ENCODE measurements at regions not wholly inside any gene's neighbourhood (a gene's known extent, or its start where the extent isn't known, plus 50 kb on each side); places are given as distances from the start of the nearest gene placed in this dataset.
"Not testable (repeated sequence)": the region's sequence is repeated elsewhere in the genome, so short reads cannot be mapped to it uniquely, and the experiment has no call there.

DNA sequence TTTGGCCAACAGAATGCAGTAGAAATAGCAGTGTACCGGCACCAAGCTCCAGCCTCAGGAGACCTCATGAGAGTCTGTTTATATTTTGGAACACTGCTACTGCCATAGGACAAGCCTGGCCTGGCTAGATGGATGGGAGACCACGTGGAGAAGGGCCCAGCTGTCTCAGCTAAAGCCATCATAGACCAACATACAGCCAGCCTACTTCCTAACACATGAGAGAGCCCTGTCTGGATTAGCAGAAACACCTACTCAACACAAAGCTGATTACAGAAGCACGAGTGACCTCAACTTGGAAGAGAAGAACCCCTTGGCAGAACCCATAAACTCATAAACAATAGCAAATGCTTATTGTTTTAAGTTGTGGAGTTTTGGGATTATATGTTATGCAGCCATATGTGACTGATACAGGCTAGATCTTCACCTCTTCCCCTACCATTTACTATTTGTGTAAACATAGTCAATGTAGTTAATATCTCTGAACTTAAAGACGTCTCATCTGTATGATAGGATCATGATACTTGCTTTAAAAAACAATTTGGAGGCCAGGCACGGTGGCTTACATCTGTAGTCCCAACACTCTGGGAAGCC is 199.4 kb upstream of the ZNF217 start:
- H3K36me3 Mint-ChIP-seq (ENCODE audit: low read depth) = no peaks in the 10 kb centered on the region
- H3K4me3 Mint-ChIP-seq = no peak overlapping the region
- H3K4me1 Mint-ChIP-seq = peaks cover 7% of the 10 kb centered on the region
- H3K27me3 Mint-ChIP-seq = no peaks in the 10 kb centered on the region
- intact Hi-C loops (cut with micrococcal nuclease) = no loop called here
- H3K27ac Mint-ChIP-seq = no peak overlapping the region
- peaks cover 4% of the 10 kb centered on the region for H3K9me3 Mint-ChIP-seq
- no peak for DNase-seq

DNA sequence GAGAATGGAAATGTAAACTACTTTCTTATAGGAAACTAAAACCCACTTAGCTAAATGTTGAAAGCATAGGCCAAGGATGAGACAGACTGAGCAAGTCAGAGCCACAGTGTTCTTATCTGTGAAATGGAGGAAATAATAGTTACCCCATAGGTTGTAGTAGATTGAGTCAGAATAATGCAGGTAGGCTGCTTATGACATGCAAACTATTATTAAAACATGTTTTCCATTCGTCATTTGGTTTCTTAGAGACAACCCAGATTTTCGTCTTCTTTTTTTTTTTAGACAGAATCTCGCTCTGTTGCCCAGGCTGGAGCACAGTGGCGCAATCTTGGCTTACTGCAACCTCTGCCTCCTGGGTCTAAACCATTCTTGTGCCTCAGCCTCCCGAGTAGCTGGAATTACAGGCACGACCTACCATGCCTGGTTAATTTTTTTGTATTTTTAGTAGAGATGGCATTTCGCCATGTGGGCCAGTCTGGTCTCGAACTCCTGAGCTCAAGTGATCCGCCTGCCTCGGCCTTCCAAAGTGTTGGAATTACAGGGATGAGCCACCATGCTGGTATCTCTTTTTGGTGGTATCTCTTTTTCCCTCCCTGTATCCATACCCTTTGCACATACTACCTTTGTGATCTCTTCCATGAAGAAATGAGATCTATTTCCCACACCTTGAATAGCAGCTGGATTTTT is 196.5 kb upstream of the ZNF217 start:
- H3K4me1 Mint-ChIP-seq = peaks cover 18% of the 10 kb centered on the region
- H3K27ac Mint-ChIP-seq = no peak overlapping the region
- no peak overlapping the region for H3K4me3 Mint-ChIP-seq
- H3K27me3 Mint-ChIP-seq = no peaks in the 10 kb centered on the region
- intact Hi-C loops (cut with micrococcal nuclease) = no loop called here
- no peak for DNase-seq
- no peaks in the 10 kb centered on the region for H3K36me3 Mint-ChIP-seq (ENCODE audit: low read depth)
- H3K9me3 Mint-ChIP-seq = no peaks in the 10 kb centered on the region

DNA sequence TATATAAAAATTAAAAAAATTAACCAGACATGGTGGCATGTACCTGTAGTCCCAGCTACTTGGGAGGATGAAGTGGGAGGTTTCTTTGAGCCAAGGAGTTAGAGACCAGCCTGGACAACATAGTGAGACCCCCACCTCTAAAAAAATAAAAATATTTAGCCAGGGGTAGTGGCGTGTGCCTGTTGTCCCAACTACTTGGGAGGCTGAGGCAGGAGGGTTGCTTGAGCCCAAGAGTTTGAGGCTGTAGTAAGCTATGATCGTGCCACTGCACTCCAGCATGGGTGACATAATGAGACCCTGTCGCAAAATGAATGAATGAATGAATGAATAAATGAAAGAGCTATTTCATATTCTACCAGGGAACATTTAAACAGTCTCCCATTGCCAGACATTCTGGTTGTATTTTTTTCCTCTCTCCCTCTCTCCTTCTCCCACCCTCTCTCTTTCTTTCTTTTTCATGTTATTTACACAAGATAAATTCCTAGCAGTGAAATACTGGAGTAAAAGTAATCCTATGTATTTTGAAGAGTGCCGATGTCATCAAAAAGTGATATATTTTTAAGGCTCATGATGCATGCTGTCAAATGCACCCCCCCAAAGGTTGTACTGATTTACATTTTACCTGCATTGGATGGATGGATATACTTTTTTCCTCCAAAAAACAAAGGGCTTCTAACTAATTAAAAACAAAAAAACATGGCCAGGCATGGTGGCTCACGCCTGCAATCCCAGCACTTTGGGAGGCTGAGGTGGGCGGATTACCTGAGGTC is 194.8 kb upstream of the ZNF217 start:
- no peaks in the 10 kb centered on the region for H3K27me3 Mint-ChIP-seq
- H3K36me3 Mint-ChIP-seq (ENCODE audit: low read depth) = no peaks in the 10 kb centered on the region
- peaks cover 18% of the 10 kb centered on the region for H3K4me1 Mint-ChIP-seq
- no peak overlapping the region for H3K4me3 Mint-ChIP-seq
- no peak for DNase-seq
- intact Hi-C loops (cut with micrococcal nuclease) = no loop called here
- H3K9me3 Mint-ChIP-seq = no peaks in the 10 kb centered on the region
- H3K27ac Mint-ChIP-seq = no peak overlapping the region

DNA sequence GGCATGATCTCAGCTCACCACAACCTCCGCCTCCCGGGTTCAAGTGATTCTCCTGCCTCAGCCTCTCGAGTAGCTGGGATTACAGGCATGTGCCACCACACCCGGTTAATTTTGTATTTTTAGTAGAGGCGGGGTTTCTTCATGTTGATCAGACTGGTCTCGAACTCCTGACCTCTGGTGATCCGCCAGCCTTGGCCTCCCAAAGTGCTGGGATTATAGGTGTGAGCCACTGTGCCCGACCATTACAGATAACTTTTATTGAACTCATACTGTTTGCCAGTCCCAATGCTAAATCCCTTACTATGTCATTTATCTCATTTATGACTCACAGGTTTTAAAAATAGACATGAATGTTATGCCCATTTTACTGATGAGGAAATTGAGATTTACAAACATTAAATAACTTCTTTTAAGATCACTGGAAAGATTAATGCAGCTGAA is 193.9 kb upstream of the ZNF217 start:
- H3K36me3 Mint-ChIP-seq (ENCODE audit: low read depth); DNase-seq; H3K4me3 Mint-ChIP-seq; H3K9me3 Mint-ChIP-seq; intact Hi-C loops (cut with micrococcal nuclease); H3K27me3 Mint-ChIP-seq; H3K27ac Mint-ChIP-seq: not testable (repeated sequence)
- H3K4me1 Mint-ChIP-seq = peaks cover 18% of the 10 kb centered on the region

DNA sequence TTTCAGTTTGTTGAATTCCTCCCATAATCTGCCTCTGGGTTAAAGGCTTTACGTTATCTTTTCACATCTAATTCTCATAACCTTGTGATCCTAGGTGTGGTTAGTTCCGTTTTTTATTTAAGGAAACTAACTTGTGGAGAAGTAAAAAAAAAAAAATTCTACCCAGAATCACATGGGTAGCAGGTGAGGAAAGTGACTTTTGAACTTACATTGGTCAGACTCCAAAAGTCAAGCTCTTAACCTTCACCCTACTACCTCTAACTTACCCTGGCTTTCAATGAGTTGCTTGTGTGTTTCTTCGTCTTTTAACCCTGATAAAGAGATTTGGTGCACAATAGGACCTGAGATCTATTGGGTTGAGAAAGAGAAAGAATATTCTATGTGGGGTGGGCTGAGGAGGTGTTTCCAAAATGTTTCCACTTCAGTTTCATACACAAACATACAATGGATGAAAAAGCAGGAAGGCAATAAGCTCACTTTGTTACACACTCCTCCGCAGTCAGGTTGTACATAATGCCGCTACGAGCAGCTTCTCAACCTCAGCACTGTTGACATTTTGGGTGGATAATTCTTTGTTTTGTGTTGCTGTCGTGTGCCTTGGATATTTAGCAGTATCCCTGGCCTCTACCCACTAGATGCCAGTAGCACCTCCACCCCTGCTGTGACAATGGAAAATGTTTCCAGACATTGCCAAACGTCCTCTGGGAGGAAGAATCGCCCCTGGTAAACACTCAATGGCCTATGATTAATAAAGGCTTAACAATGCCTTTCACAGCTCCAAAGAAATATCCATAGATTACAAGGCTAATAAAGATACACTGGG is 193.0 kb upstream of the ZNF217 start:
- intact Hi-C loops (cut with micrococcal nuclease) = no loop called here
- no peaks in the 10 kb centered on the region for H3K9me3 Mint-ChIP-seq
- DNase-seq = no peak
- peaks cover 18% of the 10 kb centered on the region for H3K4me1 Mint-ChIP-seq
- no peak overlapping the region for H3K27ac Mint-ChIP-seq
- no peaks in the 10 kb centered on the region for H3K27me3 Mint-ChIP-seq
- no peaks in the 10 kb centered on the region for H3K36me3 Mint-ChIP-seq (ENCODE audit: low read depth)
- no peak overlapping the region for H3K4me3 Mint-ChIP-seq

DNA sequence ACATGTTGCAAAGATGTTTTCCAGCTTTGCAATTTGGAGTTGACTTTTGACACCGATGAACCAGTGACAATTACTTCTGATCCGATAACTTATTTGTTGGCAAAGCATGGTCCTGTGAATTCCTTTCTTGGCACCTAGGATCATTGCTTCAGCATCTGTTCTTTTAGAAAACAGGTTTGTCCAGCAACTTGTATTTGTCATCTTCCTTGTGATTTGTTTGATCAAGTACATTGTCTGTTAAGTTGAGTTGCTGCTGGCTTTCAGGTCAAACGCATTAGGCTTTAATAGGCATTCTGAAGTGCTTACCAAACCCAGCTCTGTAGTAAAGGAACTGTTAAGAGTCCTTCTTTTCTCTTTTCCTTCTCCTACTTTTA is 192.4 kb upstream of the ZNF217 start:
- no peaks in the 10 kb centered on the region for H3K9me3 Mint-ChIP-seq
- H3K27me3 Mint-ChIP-seq = no peaks in the 10 kb centered on the region
- peaks cover 18% of the 10 kb centered on the region for H3K4me1 Mint-ChIP-seq
- no peak for DNase-seq
- no peaks in the 10 kb centered on the region for H3K36me3 Mint-ChIP-seq (ENCODE audit: low read depth)
- intact Hi-C loops (cut with micrococcal nuclease) = no loop called here
- no peak overlapping the region for H3K27ac Mint-ChIP-seq
- no peak overlapping the region for H3K4me3 Mint-ChIP-seq

DNA sequence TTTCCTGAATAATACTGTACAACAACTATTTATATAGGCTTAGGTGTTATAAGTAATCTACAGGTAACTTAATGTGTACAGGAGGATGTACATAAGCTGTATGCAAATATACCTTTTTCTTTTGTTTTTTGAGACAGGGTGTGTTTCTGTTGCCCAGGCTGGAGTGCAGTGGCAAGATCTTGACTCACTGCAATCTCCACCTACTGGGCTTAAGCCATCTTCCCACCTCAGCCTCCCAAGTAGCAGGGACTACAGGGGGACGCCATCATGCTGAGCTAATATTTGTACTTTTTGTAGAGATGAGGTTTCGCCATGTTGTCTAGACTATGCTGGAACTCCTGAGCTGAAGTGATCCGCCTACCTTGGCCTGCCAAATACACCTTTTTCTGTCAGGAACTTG is 191.7 kb upstream of the ZNF217 start:
- H3K27ac Mint-ChIP-seq = peak overlapping the region; percentile 49
- H3K36me3 Mint-ChIP-seq (ENCODE audit: low read depth) = no peaks in the 10 kb centered on the region
- no peaks in the 10 kb centered on the region for H3K9me3 Mint-ChIP-seq
- peaks cover 18% of the 10 kb centered on the region for H3K4me1 Mint-ChIP-seq
- intact Hi-C loops (cut with micrococcal nuclease) = no loop called here
- H3K4me3 Mint-ChIP-seq = no peak overlapping the region
- H3K27me3 Mint-ChIP-seq = no peaks in the 10 kb centered on the region
- DNase-seq = no peak

DNA sequence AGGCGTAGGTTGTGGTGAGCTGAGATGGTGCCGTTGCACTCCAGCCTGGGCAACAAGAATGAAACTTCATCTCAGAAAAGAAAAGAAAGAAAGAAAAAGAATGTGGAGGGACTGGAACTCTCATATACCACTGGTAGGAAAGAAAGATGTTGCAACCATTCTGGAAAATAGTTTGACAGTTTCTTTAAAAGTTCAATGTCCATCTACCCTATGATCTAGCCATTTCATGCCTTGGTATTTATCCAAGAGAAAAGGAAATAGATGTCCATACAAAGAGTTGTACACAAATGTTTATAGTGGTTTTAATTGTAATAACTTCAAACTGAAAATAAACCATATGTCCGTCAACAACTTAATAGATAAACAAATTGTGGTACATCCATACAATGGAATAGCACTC is 190.1 kb upstream of the ZNF217 start:
- H3K36me3 Mint-ChIP-seq (ENCODE audit: low read depth) = no peaks in the 10 kb centered on the region
- DNase-seq = no peak
- H3K9me3 Mint-ChIP-seq = no peaks in the 10 kb centered on the region
- intact Hi-C loops (cut with micrococcal nuclease) = no loop called here
- H3K4me3 Mint-ChIP-seq = no peak overlapping the region
- peaks cover 11% of the 10 kb centered on the region for H3K4me1 Mint-ChIP-seq
- H3K27ac Mint-ChIP-seq = no peak overlapping the region
- H3K27me3 Mint-ChIP-seq = no peaks in the 10 kb centered on the region

DNA sequence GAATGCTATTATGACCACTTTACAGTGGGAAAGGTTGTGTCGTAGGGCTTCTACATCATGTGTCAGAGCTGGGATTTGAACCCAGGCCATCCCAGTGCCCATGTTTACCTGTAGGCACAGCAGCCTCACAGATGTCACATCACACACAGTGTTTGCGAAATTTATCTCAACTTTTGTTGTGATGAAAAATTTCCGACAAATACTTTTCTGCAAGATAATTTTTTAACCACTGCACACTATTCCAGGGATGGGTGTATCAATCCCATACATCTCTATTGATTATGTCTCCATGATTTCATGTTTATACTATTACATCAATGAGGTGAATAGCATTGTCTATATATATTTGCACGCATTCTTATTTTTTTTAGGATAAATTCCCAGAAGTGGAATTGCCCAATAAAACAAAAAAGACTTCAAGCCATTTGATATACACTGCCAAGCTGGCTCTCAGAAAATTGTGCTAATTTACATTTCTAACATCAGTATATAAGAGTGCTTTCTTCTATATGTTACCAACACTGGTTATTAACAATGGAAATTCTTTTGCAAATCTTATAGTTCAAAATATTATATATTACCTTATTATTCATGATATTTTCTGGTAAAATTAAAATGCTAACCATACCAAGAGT is 189.1 kb upstream of the ZNF217 start:
- intact Hi-C loops (cut with micrococcal nuclease) = no loop called here
- H3K4me3 Mint-ChIP-seq = no peak overlapping the region
- H3K27ac Mint-ChIP-seq = no peak overlapping the region
- no peaks in the 10 kb centered on the region for H3K27me3 Mint-ChIP-seq
- H3K9me3 Mint-ChIP-seq = no peaks in the 10 kb centered on the region
- peaks cover 11% of the 10 kb centered on the region for H3K4me1 Mint-ChIP-seq
- no peaks in the 10 kb centered on the region for H3K36me3 Mint-ChIP-seq (ENCODE audit: low read depth)
- no peak for DNase-seq

DNA sequence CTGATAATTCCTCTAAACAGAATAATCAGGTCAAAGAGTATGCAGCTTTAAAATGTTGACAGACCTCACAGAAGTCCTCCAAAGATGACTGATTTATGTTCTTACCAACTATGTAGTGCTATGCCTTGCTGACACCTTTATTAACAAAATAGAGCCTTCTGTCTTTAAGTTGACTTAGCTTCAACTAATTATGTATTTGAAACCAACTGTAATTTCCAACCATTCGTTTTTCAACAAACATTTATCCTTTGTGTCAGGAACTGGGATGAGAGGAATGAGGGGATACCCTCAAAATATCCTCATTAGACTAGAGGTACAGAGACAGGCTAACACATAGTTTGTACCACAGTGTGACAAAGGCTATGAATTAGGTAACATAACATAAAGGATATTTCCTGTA is 186.2 kb upstream of the ZNF217 start:
- H3K4me3 Mint-ChIP-seq = no peak overlapping the region
- H3K4me1 Mint-ChIP-seq = no peaks in the 10 kb centered on the region
- H3K9me3 Mint-ChIP-seq = no peaks in the 10 kb centered on the region
- no peak for DNase-seq
- H3K27me3 Mint-ChIP-seq = no peaks in the 10 kb centered on the region
- no peak overlapping the region for H3K27ac Mint-ChIP-seq
- intact Hi-C loops (cut with micrococcal nuclease) = no loop called here
- H3K36me3 Mint-ChIP-seq (ENCODE audit: low read depth) = no peaks in the 10 kb centered on the region

DNA sequence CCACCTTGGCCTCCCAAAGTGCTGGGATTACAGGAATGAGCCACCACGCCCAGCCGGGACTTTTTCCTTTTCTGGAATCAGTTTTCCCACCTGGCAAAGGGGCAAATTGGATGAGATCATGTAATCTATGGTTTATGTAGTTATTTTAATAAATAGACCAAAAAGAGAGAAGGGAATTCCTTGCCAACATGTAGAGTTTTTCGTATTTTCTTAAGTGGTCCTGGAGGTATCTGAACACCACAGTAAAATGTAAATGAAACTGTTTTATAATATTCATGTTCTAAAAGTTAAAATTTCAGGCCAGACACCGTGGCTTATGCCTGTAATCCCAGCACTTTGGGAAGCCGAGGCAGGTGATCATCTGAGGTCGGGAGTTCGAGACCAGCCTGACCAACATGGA is 185.1 kb upstream of the ZNF217 start:
- H3K27ac Mint-ChIP-seq = no peak overlapping the region
- no peak overlapping the region for H3K4me3 Mint-ChIP-seq
- intact Hi-C loops (cut with micrococcal nuclease) = no loop called here
- no peaks in the 10 kb centered on the region for H3K9me3 Mint-ChIP-seq
- no peak for DNase-seq
- no peaks in the 10 kb centered on the region for H3K36me3 Mint-ChIP-seq (ENCODE audit: low read depth)
- H3K27me3 Mint-ChIP-seq = no peaks in the 10 kb centered on the region
- H3K4me1 Mint-ChIP-seq = peaks cover 6% of the 10 kb centered on the region

DNA sequence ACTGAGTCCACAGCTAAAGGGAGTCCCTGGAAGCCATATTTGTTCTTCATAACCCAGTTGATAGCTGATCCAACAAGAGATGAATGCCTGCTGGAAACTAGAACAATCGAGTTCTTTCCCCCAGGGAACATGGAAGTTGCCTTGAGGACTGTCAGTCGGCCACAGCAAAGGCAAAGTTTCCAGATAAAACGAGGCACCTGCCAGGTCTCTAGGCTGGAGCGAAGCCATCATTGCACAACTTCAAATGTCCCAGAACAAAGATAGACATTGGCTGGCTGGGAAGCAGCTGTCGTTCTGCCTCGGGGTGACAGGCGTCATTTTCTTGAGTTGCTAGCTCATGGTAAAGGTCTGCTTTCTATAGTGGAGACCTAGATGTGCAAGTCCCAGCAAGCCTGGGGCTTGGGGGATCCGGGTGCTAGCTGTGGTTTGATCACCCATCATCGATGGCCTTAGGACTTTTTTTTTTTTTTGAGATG is 184.4 kb upstream of the ZNF217 start:
- Mint-ChIP-seq H3K4me3 (no peak overlapping the region), H3K9me3 (no peaks in the 10 kb centered on the region), H3K36me3 (ENCODE audit: low read depth) (no peaks in the 10 kb centered on the region), H3K4me1 (peaks cover 7% of the 10 kb centered on the region), H3K27ac (no peak overlapping the region), H3K27me3 (no peaks in the 10 kb centered on the region)
- intact Hi-C loops (cut with micrococcal nuclease) = no loop called here
- DNase-seq = no peak

DNA sequence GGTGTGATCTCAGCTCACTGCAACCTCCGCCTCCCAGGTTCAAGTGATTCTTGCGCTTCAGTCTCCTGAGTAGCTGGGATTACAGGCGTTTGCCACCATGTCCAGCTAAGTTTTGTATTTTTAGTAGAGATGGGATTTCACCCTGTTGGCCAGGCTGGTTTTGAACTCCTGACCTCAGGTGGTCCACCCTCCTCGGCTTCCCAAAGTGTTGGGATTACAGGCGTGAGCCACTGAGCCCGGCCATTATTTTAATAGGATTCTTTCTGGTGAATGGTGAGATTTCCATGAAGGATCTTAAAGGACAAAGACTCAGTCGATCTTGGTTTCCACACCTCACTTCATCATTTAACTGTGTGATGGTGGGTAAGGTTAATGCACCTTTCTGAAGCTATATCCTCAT is 183.8 kb upstream of the ZNF217 start:
- intact Hi-C loops (cut with micrococcal nuclease); H3K4me1 Mint-ChIP-seq; H3K9me3 Mint-ChIP-seq; H3K36me3 Mint-ChIP-seq (ENCODE audit: low read depth); DNase-seq; H3K4me3 Mint-ChIP-seq; H3K27ac Mint-ChIP-seq; H3K27me3 Mint-ChIP-seq: not testable (repeated sequence)

Data from activated CD4-positive, alpha-beta T cell treated with anti-CD3 and anti-CD28 coated beads, Interleukin-2, amount 10 ng/mL, durations not matched to agents 24 days and 14 days (primary cell).